ENCODE measurements at regions not wholly inside any gene's neighbourhood (a gene's known extent, or its start where the extent isn't known, plus 50 kb on each side); places are given as distances from the start of the nearest gene placed in this dataset.

DNA sequence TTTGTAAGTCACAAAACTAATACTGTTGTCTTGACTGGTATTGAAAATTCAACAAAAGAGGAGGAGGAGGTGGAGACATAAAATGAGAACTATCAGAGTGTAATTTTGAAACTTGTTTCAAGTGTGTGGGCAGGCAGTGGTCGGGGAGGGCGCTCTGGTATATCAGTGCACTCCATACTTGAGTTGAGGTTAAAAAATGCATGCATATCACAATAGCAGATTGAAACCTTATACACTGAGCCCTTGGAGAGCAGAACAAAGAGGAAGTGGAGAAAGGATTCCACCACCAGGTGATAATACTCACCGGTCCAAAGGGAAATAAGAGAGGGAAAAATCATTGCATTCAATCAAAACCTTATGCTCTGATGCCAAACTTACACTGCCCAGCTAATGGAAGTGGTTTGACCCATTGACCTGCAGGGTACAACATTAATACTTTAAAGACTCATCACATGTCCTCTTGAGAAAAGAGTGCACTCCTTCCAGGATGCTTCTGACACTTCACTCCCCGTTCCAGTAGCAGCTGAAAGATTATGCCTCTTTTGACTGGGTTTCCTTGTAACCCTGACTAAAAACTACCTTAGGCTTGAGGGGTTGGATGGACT, 79.5 kb upstream of the FAM169A start:
- intact Hi-C loops (cut with micrococcal nuclease; ENCODE audit: unreplicated experiment), result no loop called here
- TF ChIP-seq SRF (IDR thresholded peaks at IDR 0.05; ENCODE audit: low read depth in 2 of 2, low read length in 2 of 2) (no peak), FOXM1 (IDR thresholded peaks at IDR 0.05; ENCODE audit: low read depth, low read length) (no peak), SUPT20H (IDR thresholded peaks at IDR 0.05; ENCODE audit: borderline replicate concordance, control insufficient read depth, low read depth, low read length) (no peak), CHD1 (IDR thresholded peaks at IDR 0.05; ENCODE audit: low read depth, low read length) (no peak), SIX5 (IDR thresholded peaks at IDR 0.05; ENCODE audit: low read depth, low read length, severe bottlenecking) (no peak), SMC3 (IDR thresholded peaks at IDR 0.05; ENCODE audit: borderline replicate concordance, low read length) (0 out of 2 replicates have a peak, but pooled peaks have one; percentile 5), SMAD5 (IDR thresholded peaks at IDR 0.05; ENCODE audit: low read depth) (no peak), CREM (IDR thresholded peaks at IDR 0.05; ENCODE audit: low read depth) (no peak), RAD21 (IDR thresholded peaks at IDR 0.05; ENCODE audit: insufficient read depth, low read depth, low read length) (0 out of 2 replicates have a peak, but pooled peaks have one; percentile 2), CBFB (IDR thresholded peaks at IDR 0.05; ENCODE audit: low read depth) (no peak), ATF2 (IDR thresholded peaks at IDR 0.05; ENCODE audit: low read length) (no peak), WRNIP1 (IDR thresholded peaks at IDR 0.05; ENCODE audit: borderline replicate concordance, low read depth, low read length) (no peak), EZH2 (IDR thresholded peaks at IDR 0.05; ENCODE audit: borderline replicate concordance, control insufficient read depth, low read depth, low read length) (no peak), TBL1XR1 (IDR thresholded peaks at IDR 0.05; ENCODE audit: low read depth, low read length) (no peak), IKZF1 (conservative IDR thresholded peaks at IDR 0.05) (peak; percentile 39; the same call in 1 of the 2 replicates)
- TF ChIP-seq, protein P1, sequence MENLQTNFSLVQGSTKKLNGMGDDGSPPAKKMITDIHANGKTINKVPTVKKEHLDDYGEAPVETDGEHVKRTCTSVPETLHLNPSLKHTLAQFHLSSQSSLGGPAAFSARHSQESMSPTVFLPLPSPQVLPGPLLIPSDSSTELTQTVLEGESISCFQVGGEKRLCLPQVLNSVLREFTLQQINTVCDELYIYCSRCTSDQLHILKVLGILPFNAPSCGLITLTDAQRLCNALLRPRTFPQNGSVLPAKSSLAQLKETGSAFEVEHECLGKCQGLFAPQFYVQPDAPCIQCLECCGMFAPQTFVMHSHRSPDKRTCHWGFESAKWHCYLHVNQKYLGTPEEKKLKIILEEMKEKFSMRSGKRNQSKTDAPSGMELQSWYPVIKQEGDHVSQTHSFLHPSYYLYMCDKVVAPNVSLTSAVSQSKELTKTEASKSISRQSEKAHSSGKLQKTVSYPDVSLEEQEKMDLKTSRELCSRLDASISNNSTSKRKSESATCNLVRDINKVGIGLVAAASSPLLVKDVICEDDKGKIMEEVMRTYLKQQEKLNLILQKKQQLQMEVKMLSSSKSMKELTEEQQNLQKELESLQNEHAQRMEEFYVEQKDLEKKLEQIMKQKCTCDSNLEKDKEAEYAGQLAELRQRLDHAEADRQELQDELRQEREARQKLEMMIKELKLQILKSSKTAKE (IDR thresholded peaks at IDR 0.05; ENCODE audit: low read depth, poor library complexity, severe bottlenecking), result no peak
- TF ChIP-seq, protein P2, sequence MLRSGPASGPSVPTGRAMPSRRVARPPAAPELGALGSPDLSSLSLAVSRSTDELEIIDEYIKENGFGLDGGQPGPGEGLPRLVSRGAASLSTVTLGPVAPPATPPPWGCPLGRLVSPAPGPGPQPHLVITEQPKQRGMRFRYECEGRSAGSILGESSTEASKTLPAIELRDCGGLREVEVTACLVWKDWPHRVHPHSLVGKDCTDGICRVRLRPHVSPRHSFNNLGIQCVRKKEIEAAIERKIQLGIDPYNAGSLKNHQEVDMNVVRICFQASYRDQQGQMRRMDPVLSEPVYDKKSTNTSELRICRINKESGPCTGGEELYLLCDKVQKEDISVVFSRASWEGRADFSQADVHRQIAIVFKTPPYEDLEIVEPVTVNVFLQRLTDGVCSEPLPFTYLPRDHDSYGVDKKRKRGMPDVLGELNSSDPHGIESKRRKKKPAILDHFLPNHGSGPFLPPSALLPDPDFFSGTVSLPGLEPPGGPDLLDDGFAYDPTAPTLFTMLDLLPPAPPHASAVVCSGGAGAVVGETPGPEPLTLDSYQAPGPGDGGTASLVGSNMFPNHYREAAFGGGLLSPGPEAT (IDR thresholded peaks at IDR 0.05; ENCODE audit: low read depth), result no peak
- TF ChIP-seq, protein P3, sequence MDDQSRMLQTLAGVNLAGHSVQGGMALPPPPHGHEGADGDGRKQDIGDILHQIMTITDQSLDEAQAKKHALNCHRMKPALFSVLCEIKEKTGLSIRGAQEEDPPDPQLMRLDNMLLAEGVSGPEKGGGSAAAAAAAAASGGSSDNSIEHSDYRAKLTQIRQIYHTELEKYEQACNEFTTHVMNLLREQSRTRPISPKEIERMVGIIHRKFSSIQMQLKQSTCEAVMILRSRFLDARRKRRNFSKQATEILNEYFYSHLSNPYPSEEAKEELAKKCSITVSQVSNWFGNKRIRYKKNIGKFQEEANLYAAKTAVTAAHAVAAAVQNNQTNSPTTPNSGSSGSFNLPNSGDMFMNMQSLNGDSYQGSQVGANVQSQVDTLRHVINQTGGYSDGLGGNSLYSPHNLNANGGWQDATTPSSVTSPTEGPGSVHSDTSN (IDR thresholded peaks at IDR 0.05; ENCODE audit: insufficient replicate concordance, low read depth, low read length), result no peak

More for the DNA sequence above, 79.5 kb upstream of the FAM169A start:
- Histone ChIP-seq H3K36me3 (ENCODE audit: control insufficient read depth in 2 of 2, insufficient read depth in 2 of 2, low read length in 1 of 2) (no peaks in the 10 kb centered on the region), H3K27me3 (replicated peaks in 1 of 2; ENCODE audit: control insufficient read depth in 2 of 2, insufficient read depth in 2 of 2, low read length in 1 of 2) (peaks cover 0 to 3% of the 10 kb centered on the region in 2 experiments; a peak in 1 of 4 replicates), H3K4me2 (ENCODE audit: control insufficient read depth, insufficient read depth) (peak overlapping the region; percentile 2; the same call in 1 of the 2 replicates), H4K20me1 (ENCODE audit: control insufficient read depth, insufficient read depth) (no peaks in the 10 kb centered on the region), H2AFZ (ENCODE audit: control insufficient read depth, low read depth, low read length) (no peak overlapping the region), H3K4me3 (no peak overlapping the region), H3K9me3 (replicated peaks; ENCODE audit: control insufficient read depth, insufficient read depth, low read length) (no peaks in the 10 kb centered on the region), H3K79me2 (ENCODE audit: control insufficient read depth, insufficient read depth, low read length) (no peaks in the 10 kb centered on the region), H3K27ac (ENCODE audit: control insufficient read depth, insufficient read depth) (no peak overlapping the region), H3K4me1 (ENCODE audit: control insufficient read depth, insufficient read depth, low read length) (no peaks in the 10 kb centered on the region), H3K9ac (ENCODE audit: control insufficient read depth, insufficient read depth, low read length) (no peak overlapping the region)
- ChIA-PET POLR2A (no interaction called here), CTCF (interaction anchor here (0.6 kb wide), 1 partner anchor 1359 kb away, joined by 4 read pairs; no protein-coding TSS in a partner anchor), SMC1A (ENCODE audit: uncharacterized antibody, unreplicated experiment) (no interaction called here), RAD21 (ENCODE audit: unreplicated experiment) (no interaction called here)
- FAIRE-seq (no peak), ATAC-seq (peak; percentile 94), DNase-seq (ENCODE audit: low read depth, low spot score) (peak; percentile 27)
- no TSS peak for BruUV-seq (replicated peaks)
- WGBS (ENCODE audit: insufficient coverage, insufficient replicate concordance, low lambda C conversion rate, missing lambda C conversion rate), result 3% methylated on average over 4 of the region's 4 CpGs
- in situ Hi-C loops (cut with MboI), result no loop called here
